GM19467 (cell line): ENCODE measurements at regions not wholly inside any gene's neighbourhood (a gene's known extent, or its start where the extent isn't known, plus 50 kb on each side); places are given as distances from the start of the nearest gene placed in this dataset.

Experiments used
- ATAC-seq: cut with Tn5 transposase; IDR thresholded peaks from one replicate; pipeline ENCODE4 v1.9.1; 2021; ENCODE audit warnings: mild to moderate bottlenecking, moderate library complexity; ENCODE audit not compliant: unreplicated experiment

- ATAC-seq: no peak
Measured at GRCh38 chr2:42888321-42889245, 96.2 kb upstream of the HAAO start.

GRCh38 chr2:42886921-42887320 is 94.5 kb upstream of the HAAO start:
- no peak for ATAC-seq

- ATAC-seq: no peak
Measured at GRCh38 chr2:42882756-42883155, 90.4 kb upstream of the HAAO start.

- no peak for ATAC-seq
Measured at GRCh38 chr2:42881732-42882131, 89.3 kb upstream of the HAAO start.

- ATAC-seq: no peak
Measured at GRCh38 chr2:42880738-42881690, 88.6 kb upstream of the HAAO start.

- ATAC-seq: no peak
Measured at GRCh38 chr2:42879913-42880737, 87.7 kb upstream of the HAAO start.

GRCh38 chr2:42879121-42879705 is 86.8 kb upstream of the HAAO start:
- no peak for ATAC-seq

GRCh38 chr2:42878581-42878980 is 86.2 kb upstream of the HAAO start:
- ATAC-seq: no peak

- no peak for ATAC-seq
Measured at GRCh38 chr2:42877936-42878335, 85.6 kb upstream of the HAAO start.

- ATAC-seq: no peak
Measured at GRCh38 chr2:42877511-42877910, 85.1 kb upstream of the HAAO start.

- ATAC-seq: no peak
Measured at GRCh38 chr2:42876326-42876751, 84.0 kb upstream of the HAAO start.

- no peak for ATAC-seq
Measured at GRCh38 chr2:42875880-42876279, 83.5 kb upstream of the HAAO start.

GRCh38 chr2:42874949-42875801 is 82.8 kb upstream of the HAAO start:
- no peak for ATAC-seq

GRCh38 chr2:42872721-42873120 is 80.3 kb upstream of the HAAO start:
- no peak for ATAC-seq

GRCh38 chr2:42871372-42871771 is 79.0 kb upstream of the HAAO start:
- ATAC-seq: no peak

GRCh38 chr2:42868874-42869273 is 76.5 kb upstream of the HAAO start:
- ATAC-seq: no peak

- ATAC-seq: no peak
Measured at GRCh38 chr2:42868096-42868495, 75.7 kb upstream of the HAAO start.

- no peak for ATAC-seq
Measured at GRCh38 chr2:42867093-42868065, 75.0 kb upstream of the HAAO start.
